GM18505 (cell line): ENCODE measurements at regions not wholly inside any gene's neighbourhood (a gene's known extent, or its start where the extent isn't known, plus 50 kb on each side); places are given as distances from the start of the nearest gene placed in this dataset.
"Not testable (repeated sequence)": the region's sequence is repeated elsewhere in the genome, so short reads cannot be mapped to it uniquely, and the experiment has no call there.

Experiments
- ATAC-seq: cut with Tn5 transposase; IDR thresholded peaks from one replicate; pipeline ENCODE4 v1.9.1; 2021; ENCODE audit not compliant: unreplicated experiment
- POLR2A ChIP-seq: IDR thresholded peaks from 4 replicates; pipeline ENCODE4 v1.6.1; 2011; ENCODE audit warnings: borderline replicate concordance; ENCODE audit not compliant: insufficient read depth, insufficient read length; ENCODE audit errors: extremely low read depth

DNA sequence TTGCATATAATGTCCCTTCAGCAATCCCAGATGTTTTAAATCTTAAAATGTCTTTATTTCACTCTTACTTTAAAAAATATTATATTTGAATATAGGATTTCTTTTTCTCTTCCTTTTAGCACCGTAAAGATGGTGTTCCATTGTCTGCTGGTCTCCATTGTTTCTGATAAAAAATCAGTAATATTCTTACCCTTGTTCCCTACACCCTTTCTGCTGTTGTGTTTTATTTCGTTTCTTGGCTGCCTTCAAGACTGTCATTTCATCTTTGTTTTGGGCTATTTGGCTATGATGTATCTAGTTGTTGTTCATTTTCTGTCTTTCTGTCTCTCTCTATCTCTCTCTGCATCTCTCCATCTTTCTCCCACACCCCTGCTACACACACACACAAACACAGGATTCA is 197.9 kb downstream of the IRX2 start:
- TF ChIP-seq POLR2A: no peak
- no peak for ATAC-seq

- no peak for ATAC-seq
- TF ChIP-seq POLR2A: no peak
Observed at GRCh38 chr5:2550509-2550908, 201.0 kb downstream of the IRX2 start.

DNA sequence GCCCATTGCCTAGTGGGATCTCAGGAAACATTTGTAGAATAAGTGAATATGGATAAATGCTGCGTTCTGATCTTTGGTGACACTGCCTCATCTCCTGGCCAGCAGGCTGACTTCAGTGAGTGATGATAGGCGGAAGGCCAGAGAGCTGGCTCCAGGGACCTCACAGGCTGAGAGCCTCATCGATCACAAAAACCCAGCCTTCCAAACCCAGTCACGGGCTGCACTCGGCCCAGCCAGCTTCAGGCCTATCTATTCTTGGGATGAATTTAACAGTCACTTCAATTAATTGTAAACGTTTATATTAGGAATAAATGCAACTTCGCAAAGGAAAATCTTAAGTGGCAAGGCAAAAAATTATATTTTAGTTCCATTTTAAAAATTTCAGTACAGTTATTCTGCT is 201.6 kb downstream of the IRX2 start:
- no peak for ATAC-seq
- TF ChIP-seq POLR2A: no peak

DNA sequence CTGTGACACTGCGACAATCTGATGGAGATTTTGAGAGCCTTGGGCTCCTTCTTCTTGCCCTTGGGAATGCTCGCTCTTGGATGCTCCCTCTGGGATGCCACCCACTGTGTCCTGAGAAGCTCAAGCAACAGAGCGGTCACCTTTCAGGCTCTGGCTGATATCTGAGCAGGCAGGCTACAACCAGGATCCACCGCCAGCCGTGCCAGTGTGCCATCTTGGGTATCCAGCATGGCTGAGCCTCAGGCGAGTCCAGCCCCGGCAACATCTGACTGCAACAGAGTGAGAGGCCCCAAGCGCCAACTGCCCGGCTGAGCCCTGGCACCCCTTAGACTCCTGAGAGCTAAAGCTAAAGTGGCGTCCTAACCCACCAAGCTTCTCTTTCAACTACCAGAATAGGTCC is 202.1 kb downstream of the IRX2 start:
- ATAC-seq: no peak
- no peak for TF ChIP-seq POLR2A

DNA sequence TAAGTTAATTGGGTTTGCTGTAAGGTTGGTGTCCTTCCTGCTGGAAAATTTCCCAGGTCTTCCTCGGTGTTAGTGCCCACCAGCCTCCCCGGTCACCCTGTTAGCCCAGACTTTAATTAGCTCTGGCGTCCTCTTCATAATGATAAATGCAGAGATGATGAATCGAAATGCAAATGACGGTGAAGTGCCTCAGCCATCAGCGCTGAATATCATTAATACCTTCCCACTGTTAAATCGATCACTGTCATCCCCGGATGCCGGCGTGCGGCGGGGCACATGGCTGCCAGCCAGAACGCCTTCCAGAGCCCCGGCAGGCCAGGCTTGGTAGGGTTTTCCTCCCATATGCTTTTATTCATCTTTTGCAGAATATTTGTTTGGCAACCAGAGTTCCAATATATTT is 204.5 kb downstream of the IRX2 start:
- ATAC-seq: no peak
- no peak for TF ChIP-seq POLR2A

DNA sequence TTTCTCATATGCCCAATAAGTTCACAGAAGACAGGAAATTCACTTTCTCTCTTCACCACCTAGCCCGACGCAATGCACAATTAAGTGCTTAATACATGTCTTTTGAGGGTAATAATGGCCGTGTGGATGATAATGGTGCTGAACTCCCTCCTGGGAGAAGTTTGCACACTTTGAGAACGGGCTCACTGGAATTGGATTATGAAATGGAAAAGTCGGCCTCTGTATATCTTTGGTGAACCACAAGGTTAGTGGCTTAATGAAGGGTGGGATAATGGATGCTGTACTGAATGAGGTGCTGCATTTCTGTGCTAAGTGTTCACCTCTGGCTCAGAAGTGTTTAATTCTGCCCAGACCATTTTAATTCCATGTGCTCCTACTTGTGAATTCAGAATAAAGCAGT is 207.5 kb downstream of the IRX2 start:
- TF ChIP-seq POLR2A: no peak
- ATAC-seq: no peak

DNA sequence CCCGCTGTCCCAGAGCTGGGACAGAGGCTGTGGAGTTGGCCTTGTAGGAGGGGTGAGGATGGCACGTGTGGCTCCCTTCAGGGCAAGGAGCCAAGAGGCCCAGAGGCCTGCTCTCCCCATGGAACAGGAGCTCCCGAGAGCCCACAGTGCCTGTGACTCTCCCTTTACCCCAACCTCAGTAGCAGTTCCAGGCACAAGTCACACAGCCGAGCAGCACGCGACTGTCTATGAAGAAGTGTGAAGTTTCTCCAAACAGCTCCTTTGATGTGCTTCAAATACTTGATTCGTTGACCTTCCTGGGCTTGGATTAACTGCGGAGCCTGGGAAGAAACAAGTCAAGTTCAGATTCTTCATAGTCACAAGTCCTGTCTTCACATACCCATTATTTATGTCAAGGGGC is 208.7 kb downstream of the IRX2 start:
- ATAC-seq: no peak
- no peak for TF ChIP-seq POLR2A

GRCh38 chr5:2542026-2542425 is 209.5 kb downstream of the IRX2 start:
- no peak for ATAC-seq
- no peak for TF ChIP-seq POLR2A

GRCh38 chr5:2538169-2538568 is 213.3 kb downstream of the IRX2 start:
- no peak for ATAC-seq
- no peak for TF ChIP-seq POLR2A

- no peak for TF ChIP-seq POLR2A
- no peak for ATAC-seq
Observed at GRCh38 chr5:2537378-2538145, 213.9 kb downstream of the IRX2 start.

DNA sequence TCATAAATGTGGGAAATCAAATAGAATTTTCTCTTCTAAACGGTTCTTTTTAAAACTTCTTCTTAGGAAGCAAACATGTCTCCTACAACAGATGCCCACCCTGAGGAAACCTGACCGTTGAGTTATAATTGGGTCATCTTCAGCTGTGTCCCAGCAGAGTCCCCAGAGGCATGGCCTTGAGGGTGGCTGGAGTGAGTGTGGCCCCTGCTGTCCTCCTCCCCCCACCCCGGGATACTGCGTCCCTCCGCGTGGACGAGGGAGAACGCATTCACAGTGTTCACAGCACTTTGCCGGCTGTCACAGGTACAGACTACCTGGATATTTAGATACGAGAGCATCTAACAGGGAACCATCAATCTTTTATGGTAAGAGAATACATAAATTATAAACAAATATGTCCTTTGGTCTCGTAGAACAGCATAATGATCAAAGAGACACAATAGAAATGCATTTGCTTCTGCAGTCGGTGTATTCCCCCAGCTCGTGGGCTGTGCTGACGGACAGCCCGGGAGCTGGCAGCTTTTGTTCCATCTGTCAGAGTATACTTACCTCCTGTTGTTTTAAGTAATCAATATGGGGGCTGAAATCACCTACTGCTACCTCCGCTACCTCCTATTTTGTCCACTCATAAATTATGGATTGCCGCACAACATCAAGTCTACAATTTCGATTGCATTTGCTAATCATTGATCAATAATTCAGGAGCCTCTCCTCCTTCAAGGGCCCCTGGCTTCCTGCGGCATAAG is 214.7 kb downstream of the IRX2 start:
- no peak for ATAC-seq
- no peak for TF ChIP-seq POLR2A

- no peak for TF ChIP-seq POLR2A
- ATAC-seq: no peak
Observed at GRCh38 chr5:2534970-2535369, 216.5 kb downstream of the IRX2 start.

DNA sequence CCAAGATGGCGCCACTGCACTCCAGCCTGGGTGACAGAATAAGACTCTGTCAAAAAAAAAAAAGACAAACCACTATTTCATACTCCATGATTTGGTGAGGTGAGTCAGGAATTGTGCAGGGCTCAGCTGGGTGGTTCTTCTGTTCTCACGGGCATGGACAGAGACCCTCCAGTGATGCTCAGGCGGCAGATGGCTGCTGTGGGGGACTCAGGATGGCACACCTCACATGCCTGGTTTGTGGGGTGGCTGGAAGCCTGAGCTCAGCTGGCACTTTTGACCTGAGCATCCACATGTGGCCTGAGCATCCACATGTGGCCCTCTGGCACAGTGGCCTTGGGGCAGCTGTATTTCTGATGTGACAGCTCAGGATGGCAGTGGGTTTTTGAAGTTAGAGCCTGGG is 217.2 kb downstream of the IRX2 start:
- TF ChIP-seq POLR2A: no peak
- ATAC-seq: no peak

DNA sequence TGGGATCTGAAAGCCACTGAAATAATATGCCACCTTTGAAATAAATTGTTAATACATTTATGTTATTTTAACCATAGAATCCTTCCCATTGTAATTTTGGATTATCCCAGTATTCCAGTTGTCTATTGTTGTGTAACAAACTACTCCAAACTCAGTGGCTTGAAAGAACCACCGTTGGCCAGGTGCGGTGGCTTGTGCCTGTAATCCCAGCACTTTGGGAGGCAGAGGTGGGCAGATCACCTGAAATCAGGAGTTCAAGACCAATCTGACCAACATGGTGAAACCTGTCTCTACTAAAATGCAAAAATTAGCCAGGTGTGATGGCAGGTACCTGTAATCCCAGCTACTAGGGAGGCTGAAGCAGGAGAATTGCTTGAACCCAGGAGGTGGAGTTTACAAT is 217.6 kb downstream of the IRX2 start:
- not testable (repeated sequence) for ATAC-seq
